Stimulated activated effector memory CD8-positive, alpha-beta T cell treated with anti-CD3 and anti-CD28 coated beads, Interleukin-12 subunit alpha, Interleukin-12 subunit beta, amount 100 ng/mL, for 72 hours (primary cell): ENCODE measurements at regions not wholly inside any gene's neighbourhood (a gene's known extent, or its start where the extent isn't known, plus 50 kb on each side); places are given as distances from the start of the nearest gene placed in this dataset.
"Not testable (repeated sequence)": the region's sequence is repeated elsewhere in the genome, so short reads cannot be mapped to it uniquely, and the experiment has no call there.

Source experiments
- ATAC-seq: fragments of 150-1000 bp; cut with Tn5 transposase; 2 replicates; pipeline ENCODE4 v1.10.0; 2021
- DNase-seq, 2 donors: peaks; one replicate each; pipeline ENCODE4 v3.0.0; 2021 to 2022; ENCODE audit warnings: low spot score in 2 of 2
- H3K27ac Mint-ChIP-seq: one replicate; pipeline ENCODE4 v1.8.0; 2022; ENCODE audit warnings: mild to moderate bottlenecking, mixed read lengths
- H3K36me3 Mint-ChIP-seq: one replicate; pipeline ENCODE4 v1.8.0; 2022; ENCODE audit warnings: mild to moderate bottlenecking, mixed read lengths
- H3K4me1 Mint-ChIP-seq: one replicate; pipeline ENCODE4 v1.8.0; 2022; ENCODE audit warnings: mixed read lengths
- H3K4me3 Mint-ChIP-seq: one replicate; pipeline ENCODE4 v1.8.0; 2022; ENCODE audit warnings: mild to moderate bottlenecking, mixed read lengths
- H3K9me3 Mint-ChIP-seq: one replicate; pipeline ENCODE4 v1.8.0; 2022; ENCODE audit warnings: mixed read lengths

GRCh38 chrY:18836643-18837042 lies 63.1 kb upstream of the HSFY2 start:
- not testable (repeated sequence) for ATAC-seq, H3K4me1 Mint-ChIP-seq, H3K4me3 Mint-ChIP-seq, DNase-seq, H3K27ac Mint-ChIP-seq, H3K36me3 Mint-ChIP-seq, H3K9me3 Mint-ChIP-seq
